SW480 (cell line): ENCODE measurements at regions not wholly inside any gene's neighbourhood (a gene's known extent, or its start where the extent isn't known, plus 50 kb on each side); places are given as distances from the start of the nearest gene placed in this dataset.

Experiments used
- DNase-seq: peaks from one replicate; pipeline ENCODE4 v3.0.0-alpha.2; 2016; ENCODE audit warnings: low spot score

- no peak for DNase-seq
Observed at GRCh38 chr4:62359441-62360155, 1159.5 kb downstream of the ADGRL3 start.

GRCh38 chr4:62344915-62345314 lies 1144.8 kb downstream of the ADGRL3 start:
- DNase-seq = no peak

GRCh38 chr4:62344474-62344873 lies 1144.3 kb downstream of the ADGRL3 start:
- DNase-seq = no peak

DNA sequence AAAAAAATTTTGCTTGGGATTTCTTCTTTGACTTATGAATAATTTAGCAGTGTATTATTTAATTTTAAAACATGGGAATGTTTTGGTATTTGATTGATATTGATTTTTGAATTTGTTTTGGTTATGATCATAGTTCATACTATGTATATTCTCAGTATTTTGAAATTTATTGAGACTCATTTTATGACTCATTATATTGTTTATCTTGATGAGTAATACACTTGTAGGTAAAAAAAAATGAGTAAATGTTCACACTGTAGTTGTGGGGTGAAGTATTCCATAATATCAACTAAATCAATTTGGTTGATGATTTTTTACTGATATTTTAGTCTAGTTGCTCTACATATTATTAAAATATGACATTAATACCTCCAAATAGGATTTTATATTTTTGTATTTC lies 1142.2 kb downstream of the ADGRL3 start:
- DNase-seq = no peak

- no peak for DNase-seq
Observed at GRCh38 chr4:62328526-62328925, 1128.4 kb downstream of the ADGRL3 start.

DNA sequence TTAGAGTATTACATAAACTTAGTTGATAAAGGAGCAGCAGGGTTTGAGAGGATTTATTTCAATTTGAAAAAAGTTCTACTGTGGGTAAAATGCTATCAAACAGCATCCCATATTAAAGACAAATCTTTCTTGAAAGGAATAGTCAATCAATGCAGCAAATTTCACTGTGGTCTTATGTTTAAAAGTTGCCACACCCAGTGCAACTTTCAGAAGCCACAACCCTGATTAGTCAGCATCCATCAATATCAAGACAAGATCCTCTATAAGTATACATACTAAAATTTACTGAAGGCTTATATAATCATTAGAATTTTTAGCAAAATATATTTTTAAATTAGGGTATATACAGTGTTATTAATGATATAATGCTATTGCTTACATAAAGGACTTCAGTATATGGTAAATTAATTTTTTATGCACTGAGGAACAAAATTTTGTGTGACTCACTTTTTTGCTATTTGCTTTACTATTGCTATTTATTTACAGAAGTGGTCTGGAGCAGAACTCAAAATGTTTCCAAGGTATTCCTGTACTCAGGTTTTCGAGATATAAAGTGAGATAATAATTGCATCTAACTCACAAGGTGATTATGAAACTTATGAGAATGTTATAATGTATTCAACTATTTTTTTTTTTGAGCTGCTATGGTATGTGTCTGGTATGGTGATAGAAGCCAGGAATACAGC lies 1127.6 kb downstream of the ADGRL3 start:
- DNase-seq = no peak

GRCh38 chr4:62324215-62324614 lies 1124.1 kb downstream of the ADGRL3 start:
- DNase-seq = no peak

GRCh38 chr4:62320612-62321011 lies 1120.5 kb downstream of the ADGRL3 start:
- no peak for DNase-seq

DNA sequence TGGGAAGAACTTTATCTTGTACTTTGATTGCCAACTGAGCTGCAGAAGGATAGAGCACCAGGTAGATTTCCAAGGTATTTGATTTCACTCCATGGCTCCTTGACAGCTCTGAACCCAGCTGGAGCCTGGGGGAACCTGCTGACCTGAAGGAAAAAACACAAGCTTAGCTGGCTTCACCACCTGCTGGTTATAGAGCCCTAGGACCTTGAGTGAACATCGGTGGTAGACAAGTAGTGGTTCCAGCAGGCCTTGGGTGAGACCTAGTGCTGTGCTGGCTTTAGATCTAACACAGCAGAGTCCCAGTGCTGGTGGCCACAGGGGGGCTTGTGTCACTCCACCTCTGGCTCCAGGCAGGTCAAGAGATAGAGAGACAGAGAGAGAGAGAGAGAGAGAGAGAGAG lies 1102.6 kb downstream of the ADGRL3 start:
- DNase-seq = no peak

DNA sequence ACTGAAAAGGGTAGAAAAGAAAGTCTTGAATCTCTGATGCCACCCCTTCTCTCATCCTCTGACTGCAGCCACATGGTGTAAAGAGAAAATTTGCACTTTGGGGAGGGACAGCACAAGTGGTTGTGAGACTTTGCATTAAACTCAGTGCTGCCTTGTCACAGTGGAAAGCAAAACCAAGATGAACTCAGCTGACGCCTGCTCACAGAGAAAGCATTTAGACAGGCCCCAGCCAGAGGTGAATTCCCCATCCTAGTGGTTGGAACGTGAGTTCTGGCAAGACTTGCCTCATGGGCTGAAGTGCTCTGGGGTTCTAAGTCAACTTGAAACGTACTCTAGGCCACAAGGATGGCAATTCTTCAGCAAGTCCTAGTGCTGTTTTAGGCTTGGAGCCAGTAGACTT lies 1101.4 kb downstream of the ADGRL3 start:
- no peak for DNase-seq

GRCh38 chr4:62293551-62293950 lies 1093.4 kb downstream of the ADGRL3 start:
- DNase-seq = no peak

DNA sequence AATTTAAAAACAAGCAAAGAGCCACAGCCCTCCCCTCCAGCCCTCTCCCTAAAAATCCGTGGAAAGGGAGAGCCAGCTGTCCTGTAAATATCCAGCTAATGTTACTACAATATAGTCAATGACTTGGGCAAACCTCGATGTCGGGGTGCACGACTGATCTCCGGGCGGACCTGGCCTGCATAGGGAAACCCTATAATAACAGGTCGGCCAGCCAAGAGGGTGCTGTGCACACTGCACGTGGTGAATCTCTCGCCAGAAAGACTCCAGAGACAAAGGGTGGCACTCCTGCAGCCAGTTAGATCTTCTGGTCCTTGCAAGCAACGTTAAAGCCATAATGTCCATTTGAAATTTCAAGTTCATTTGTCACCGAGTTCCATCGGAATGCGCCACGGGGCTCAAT lies 1092.8 kb downstream of the ADGRL3 start:
- no peak for DNase-seq

DNA sequence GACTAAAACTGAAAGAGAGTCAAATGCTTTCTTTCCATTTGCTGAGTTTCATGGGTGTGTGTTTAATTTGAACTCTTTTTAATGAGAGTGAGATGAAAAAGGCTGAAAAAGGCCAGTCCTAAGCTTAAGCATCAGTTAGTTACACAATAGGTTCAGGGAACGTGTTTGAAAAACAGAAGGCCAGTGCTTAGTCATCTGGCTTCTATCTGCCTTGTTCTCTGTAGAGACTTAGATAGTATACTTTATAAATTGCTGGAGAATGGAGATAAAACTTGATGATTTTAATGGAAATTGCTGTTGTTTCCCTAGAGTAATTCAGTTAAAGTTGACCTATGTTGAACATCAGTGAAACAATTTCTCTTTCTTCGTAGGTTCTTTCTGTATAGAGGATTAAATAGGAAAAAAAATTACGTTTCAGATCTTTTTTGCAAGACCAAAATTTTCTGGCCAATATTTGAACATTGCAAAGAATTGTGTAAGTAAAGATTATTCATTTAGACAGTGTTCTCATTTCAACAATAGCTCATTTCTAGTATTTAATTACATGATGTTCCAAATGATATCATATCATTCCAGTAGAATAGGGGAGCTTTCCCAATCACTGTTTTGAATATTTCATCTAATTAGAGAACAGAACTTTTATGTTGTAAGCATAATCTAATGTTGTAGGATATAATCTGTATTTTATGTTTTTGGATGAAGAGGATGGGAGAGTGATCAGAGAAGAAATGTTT lies 1088.8 kb downstream of the ADGRL3 start:
- no peak for DNase-seq

GRCh38 chr4:62285026-62285425 lies 1084.9 kb downstream of the ADGRL3 start:
- DNase-seq = no peak

GRCh38 chr4:62279689-62280088 lies 1079.6 kb downstream of the ADGRL3 start:
- no peak for DNase-seq

DNA sequence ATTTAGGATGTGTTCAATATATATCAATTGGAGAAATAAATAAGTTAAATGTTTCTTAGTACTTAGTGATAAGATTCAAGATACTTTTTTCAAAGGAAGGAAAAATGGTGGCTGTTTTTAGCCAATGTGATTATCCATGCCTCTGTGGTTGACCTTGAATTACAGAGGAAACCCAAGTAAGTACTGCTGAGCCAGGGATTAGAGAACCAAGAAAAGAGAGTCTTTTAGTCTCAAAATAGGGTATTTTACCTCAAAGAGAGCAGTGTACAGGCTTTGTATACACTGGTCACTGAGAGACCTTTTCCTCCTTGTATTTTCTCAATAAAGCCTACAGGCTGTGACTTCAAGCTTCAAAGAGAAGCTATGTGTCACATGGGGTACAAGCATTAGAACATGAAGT lies 1075.3 kb downstream of the ADGRL3 start:
- DNase-seq = no peak

GRCh38 chr4:62274782-62275181 lies 1074.7 kb downstream of the ADGRL3 start:
- no peak for DNase-seq

DNA sequence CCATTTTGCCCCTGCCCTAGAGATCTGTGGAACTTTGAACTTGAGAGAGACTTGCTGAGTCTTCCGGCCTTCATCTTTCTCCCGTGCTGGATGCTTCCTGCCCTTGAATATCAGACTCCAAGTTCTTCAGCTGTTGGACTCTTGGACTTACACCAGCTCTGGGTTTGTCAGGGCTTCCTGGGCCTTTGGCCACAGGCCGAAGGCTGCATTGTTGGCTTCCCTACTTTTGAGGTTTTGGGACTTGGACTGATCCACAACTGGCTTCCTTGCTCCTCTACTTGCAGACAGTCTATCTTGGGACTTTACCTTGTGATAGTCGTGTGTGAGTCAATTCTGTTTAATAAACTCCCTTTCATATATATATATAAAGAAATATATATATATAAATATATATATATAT lies 1071.0 kb downstream of the ADGRL3 start:
- DNase-seq = no peak

DNA sequence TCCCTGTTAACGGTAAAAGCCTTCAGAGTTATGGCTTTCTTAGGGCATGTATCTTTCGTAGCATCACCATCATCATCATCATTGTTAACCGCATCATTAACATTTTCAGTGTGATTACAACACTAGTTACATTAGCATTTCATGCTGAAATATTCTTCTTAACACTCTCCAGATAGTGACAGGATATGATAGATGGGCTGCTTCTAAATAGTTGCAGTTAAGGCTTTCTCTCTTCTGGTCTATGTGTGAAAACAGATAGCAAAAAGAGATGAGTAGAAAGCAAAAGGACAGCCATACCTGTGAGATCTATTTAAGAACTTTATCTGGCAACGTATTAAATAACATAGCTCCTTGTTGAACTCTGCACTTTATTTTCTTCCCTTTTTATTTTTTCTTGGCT lies 1069.8 kb downstream of the ADGRL3 start:
- DNase-seq = no peak

GRCh38 chr4:62263454-62263853 lies 1063.3 kb downstream of the ADGRL3 start:
- no peak for DNase-seq

DNA sequence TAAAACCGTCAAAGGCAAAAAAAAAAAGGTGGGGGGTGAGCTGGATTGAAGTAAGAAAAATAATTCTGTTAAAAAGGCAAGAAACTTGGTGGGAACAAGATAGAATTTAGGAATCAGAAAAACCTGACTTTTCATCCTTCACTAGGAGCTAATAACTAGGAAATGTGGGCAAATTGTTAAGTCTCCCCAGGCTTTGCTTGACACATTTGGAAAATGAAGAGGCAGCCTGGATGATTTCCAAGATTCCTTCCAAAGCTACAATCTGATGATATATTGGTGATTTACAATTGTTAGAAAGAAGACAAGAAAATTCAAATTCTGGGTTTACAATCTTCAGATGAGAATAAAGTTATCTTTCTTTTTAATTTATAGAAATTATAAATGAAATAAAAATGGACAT lies 1062.5 kb downstream of the ADGRL3 start:
- no peak for DNase-seq

DNA sequence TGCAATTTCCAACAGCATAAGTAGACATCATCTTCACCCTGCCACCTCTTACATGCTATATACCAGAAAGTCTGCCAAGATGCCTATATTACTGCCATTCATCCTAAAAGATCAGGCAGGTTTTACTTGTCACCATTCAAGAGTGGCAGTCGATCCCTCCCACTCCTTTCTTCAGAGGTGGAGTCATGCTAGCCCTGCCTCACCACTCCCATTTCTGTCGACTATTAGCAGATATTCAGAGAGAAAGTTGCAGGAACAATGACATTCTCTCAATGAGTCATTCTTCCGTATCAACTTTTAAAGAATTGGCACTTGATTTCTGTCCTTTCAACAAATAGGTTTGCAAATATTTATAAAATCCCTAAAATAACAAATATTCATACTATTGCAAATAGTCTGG lies 1060.1 kb downstream of the ADGRL3 start:
- DNase-seq = no peak

DNA sequence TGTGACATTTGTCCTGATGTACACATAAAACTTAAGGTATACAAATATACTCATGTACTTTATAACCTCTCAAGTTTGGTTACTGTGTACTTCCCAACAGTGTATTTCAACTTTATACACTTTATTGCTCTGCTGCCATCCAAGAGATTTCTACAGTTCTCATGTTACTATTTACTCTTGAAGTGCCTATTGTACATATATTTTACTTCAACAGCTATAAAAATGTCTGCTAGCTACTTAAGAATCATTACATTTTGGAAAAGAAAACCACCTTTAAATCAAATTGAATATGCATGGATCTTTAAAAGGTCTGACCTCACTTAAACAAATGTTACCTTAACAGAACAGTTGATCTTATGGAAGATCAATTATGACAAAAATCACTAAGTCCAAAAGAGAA lies 1056.4 kb downstream of the ADGRL3 start:
- no peak for DNase-seq
